ENCODE measurements at regions not wholly inside any gene's neighbourhood (a gene's known extent, or its start where the extent isn't known, plus 50 kb on each side); places are given as distances from the start of the nearest gene placed in this dataset.

GRCh38 chr4:175951794-175952193 is 113.8 kb upstream of the WDR17 start:
- no peak for DNase-seq

- DNase-seq = no peak
Measured at GRCh38 chr4:175953116-175953515, 112.5 kb upstream of the WDR17 start.

GRCh38 chr4:175953960-175954521 is 111.6 kb upstream of the WDR17 start:
- peak; percentile 3 for DNase-seq

GRCh38 chr4:175954685-175955084 is 111.0 kb upstream of the WDR17 start:
- no peak for DNase-seq

- DNase-seq = no peak
Measured at GRCh38 chr4:175961604-175962003, 104.0 kb upstream of the WDR17 start.

GRCh38 chr4:175970072-175970471 is 95.6 kb upstream of the WDR17 start:
- DNase-seq = no peak

- no peak for DNase-seq
Measured at GRCh38 chr4:175970724-175971123, 94.9 kb upstream of the WDR17 start.

- no peak for DNase-seq
Measured at GRCh38 chr4:175971388-175972179, 94.1 kb upstream of the WDR17 start.

- DNase-seq = no peak
Measured at GRCh38 chr4:175973027-175973923, 92.4 kb upstream of the WDR17 start.

- no peak for DNase-seq
Measured at GRCh38 chr4:175983636-175984035, 82.0 kb upstream of the WDR17 start.

- no peak for DNase-seq
Measured at GRCh38 chr4:175986668-175987067, 79.0 kb upstream of the WDR17 start.

GRCh38 chr4:175988511-175988910 is 77.1 kb upstream of the WDR17 start:
- no peak for DNase-seq

- DNase-seq = no peak
Measured at GRCh38 chr4:175996206-175996605, 69.4 kb upstream of the WDR17 start.

- DNase-seq = no peak
Measured at GRCh38 chr4:175997291-175997690, 68.3 kb upstream of the WDR17 start.

- DNase-seq = no peak
Measured at GRCh38 chr4:175998782-175999181, 66.9 kb upstream of the WDR17 start.

GRCh38 chr4:175999944-176000343 is 65.7 kb upstream of the WDR17 start:
- no peak for DNase-seq

- DNase-seq = no peak
Measured at GRCh38 chr4:176001151-176002006, 64.3 kb upstream of the WDR17 start.

GRCh38 chr4:176002007-176002613 is 63.5 kb upstream of the WDR17 start:
- DNase-seq = peak; percentile 19

GRCh38 chr4:176005766-176006165 is 59.9 kb upstream of the WDR17 start:
- no peak for DNase-seq

- no peak for DNase-seq
Measured at GRCh38 chr4:176009254-176009653, 56.4 kb upstream of the WDR17 start.

- no peak for DNase-seq
Measured at GRCh38 chr4:176011529-176011928, 54.1 kb upstream of the WDR17 start.

All from suppressor macrophage treated with lipopolysaccharide for 4 hours (primary cell).